ENCODE measurements at regions not wholly inside any gene's neighbourhood (a gene's known extent, or its start where the extent isn't known, plus 50 kb on each side); places are given as distances from the start of the nearest gene placed in this dataset.

DNA sequence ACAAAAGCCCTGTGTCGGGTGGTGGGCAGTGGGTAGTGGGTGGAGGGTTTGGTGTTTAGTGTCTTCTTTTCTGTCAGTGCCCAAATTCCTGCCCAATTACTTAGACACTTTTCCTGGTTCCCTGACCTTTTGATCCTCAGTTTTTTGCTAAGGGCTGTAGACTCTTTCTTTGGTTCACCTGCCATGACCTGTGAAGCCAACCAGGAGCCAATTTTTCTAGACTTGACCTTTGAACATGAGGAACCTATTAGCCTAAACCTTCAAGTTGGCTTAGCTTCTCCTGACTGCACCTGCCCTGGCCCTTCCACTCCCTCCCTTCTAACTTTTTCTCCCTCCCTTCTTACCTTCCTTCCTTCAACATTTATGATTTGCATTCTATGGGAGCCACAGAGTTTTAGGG lies 94.5 kb downstream of the MID1IP1 start:
- in situ Hi-C loops (cut with HindIII; ENCODE audit: low sequenced_read_pairs) = no loop called here
- TF ChIP-seq, protein P1, sequence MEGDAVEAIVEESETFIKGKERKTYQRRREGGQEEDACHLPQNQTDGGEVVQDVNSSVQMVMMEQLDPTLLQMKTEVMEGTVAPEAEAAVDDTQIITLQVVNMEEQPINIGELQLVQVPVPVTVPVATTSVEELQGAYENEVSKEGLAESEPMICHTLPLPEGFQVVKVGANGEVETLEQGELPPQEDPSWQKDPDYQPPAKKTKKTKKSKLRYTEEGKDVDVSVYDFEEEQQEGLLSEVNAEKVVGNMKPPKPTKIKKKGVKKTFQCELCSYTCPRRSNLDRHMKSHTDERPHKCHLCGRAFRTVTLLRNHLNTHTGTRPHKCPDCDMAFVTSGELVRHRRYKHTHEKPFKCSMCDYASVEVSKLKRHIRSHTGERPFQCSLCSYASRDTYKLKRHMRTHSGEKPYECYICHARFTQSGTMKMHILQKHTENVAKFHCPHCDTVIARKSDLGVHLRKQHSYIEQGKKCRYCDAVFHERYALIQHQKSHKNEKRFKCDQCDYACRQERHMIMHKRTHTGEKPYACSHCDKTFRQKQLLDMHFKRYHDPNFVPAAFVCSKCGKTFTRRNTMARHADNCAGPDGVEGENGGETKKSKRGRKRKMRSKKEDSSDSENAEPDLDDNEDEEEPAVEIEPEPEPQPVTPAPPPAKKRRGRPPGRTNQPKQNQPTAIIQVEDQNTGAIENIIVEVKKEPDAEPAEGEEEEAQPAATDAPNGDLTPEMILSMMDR (IDR thresholded peaks at IDR 0.05; ENCODE audit: low read depth, low read length, missing control alignments) = no peak
- no peak for DNase-seq (ENCODE audit: low read depth)
- H3K4me3 ChIP-seq (ENCODE audit: low read depth, low read length) = no peak overlapping the region

DNA sequence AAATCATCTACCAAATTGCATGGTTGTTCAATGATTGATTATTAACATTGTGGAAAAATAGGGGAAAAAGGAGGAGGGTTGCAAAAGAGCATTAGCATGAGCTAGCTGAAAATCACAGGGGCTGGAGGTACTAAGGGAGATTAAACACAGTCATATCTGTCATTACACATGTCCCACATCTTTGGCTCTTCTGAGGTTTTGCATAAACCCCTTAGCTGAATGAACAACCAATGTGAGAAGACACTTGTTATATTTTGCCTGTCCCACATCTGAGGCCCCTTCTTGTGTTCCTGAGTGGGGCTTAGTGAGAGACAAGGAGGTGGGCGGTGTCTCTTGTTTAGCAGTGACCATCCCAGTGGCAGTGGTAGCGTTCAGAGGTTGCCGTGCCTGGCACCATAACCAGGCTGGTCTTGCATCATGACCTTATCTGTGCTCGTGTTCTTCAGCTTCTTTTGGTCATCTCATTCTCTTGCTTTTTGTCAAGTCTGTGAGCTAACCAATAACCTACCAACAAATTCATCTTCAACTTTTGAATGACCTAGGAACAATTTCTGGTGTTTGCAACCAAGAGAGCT lies 95.6 kb downstream of the MID1IP1 start:
- in situ Hi-C loops (cut with HindIII; ENCODE audit: low sequenced_read_pairs) = no loop called here
- H3K4me3 ChIP-seq (ENCODE audit: low read depth, low read length) = no peak overlapping the region
- TF ChIP-seq, protein P1 (IDR thresholded peaks at IDR 0.05; ENCODE audit: low read depth, low read length, missing control alignments) = no peak
- DNase-seq (ENCODE audit: low read depth) = no peak

DNA sequence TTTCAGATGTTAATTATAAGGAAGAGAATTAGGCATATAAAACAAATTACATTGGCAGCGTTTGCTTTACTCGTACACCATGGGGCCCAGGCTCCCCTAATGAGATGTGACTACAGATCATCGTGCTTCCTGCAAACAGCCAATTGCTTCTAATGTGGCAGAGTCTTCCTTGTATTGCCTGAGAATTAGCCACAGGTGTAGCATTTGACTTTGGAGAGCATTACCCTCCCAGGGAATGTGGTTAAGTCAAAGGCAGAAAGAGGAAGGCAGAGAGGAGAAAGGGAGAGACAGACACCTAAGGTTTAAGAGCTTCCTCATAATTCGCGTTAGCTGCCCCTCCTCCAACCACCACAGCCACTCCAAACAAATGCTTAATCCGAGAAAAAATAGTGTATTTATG lies 97.0 kb downstream of the MID1IP1 start:
- in situ Hi-C loops (cut with HindIII; ENCODE audit: low sequenced_read_pairs) = no loop called here
- no peak overlapping the region for H3K4me3 ChIP-seq (ENCODE audit: low read depth, low read length)
- TF ChIP-seq, protein P1 (IDR thresholded peaks at IDR 0.05; ENCODE audit: low read depth, low read length, missing control alignments) = no peak
- DNase-seq (ENCODE audit: low read depth) = no peak

DNA sequence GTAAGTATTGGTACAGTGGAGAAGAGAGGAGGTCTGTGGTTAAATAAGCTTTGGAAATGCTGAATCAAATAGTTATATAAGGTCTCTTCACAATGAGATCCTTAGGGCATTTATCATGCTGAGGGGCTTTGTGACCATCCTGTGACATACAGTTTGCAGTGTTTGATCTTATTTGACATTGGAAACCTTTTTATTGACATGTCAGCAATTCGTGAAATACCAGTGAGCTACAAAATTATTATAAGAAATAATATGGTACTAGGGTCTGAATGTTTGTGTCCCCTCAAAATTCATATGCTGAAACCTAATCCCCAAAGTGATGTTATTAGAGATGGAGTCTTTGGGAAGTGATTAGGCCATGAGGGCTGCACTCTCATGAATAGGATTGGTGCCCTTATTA lies 98.4 kb downstream of the MID1IP1 start:
- TF ChIP-seq, protein P1 (IDR thresholded peaks at IDR 0.05; ENCODE audit: low read depth, low read length, missing control alignments) = no peak
- H3K4me3 ChIP-seq (ENCODE audit: low read depth, low read length) = no peak overlapping the region
- DNase-seq (ENCODE audit: low read depth) = no peak
- in situ Hi-C loops (cut with HindIII; ENCODE audit: low sequenced_read_pairs) = no loop called here

DNA sequence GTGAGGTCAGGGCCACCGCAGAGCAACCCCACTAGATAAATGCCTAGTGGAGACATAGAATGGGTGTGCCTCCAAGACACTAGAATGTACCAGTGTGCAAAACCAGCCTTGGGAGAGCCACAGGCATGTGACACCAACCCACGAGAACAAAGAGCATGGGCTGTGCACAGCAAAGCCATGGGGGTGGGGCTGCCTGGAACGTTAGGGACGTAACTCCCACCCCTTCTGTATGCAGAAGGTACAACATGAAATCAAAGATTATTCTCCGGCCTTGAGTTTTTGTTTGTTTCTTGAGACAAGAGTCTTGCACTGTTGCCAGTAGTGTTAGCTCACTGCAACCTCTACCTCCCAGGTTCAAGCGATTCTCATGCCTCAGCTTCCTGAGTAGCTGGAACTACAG lies 99.5 kb downstream of the MID1IP1 start:
- in situ Hi-C loops (cut with HindIII; ENCODE audit: low sequenced_read_pairs) = no loop called here
- TF ChIP-seq, protein P1 (IDR thresholded peaks at IDR 0.05; ENCODE audit: low read depth, low read length, missing control alignments) = no peak
- no peak overlapping the region for H3K4me3 ChIP-seq (ENCODE audit: low read depth, low read length)
- no peak for DNase-seq (ENCODE audit: low read depth)

DNA sequence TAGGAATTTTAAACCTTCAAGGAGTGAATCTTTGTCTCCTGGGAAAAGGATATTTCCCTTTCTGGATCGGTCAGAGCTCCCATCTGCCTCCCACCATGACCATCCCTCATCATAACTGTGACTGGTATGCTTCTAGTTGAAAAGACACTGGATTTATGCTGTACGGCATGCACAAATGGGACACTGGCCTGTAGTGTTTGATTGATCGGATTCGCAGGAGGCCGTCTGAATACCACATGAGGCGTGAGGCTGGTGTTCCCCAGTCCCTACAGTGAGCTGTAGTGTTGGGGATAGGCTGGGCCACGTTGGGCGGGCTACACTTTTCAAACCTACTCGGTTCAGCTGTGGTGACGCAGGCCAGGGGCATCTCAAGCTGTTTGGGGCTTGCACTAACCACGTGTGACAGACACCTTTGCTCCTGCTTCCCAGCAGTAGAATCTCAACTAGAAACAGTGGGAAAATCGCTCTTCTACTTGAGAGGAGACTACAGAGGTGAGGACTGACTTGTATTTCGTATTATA lies 101.8 kb downstream of the MID1IP1 start:
- DNase-seq (ENCODE audit: low read depth) = no peak
- in situ Hi-C loops (cut with HindIII; ENCODE audit: low sequenced_read_pairs) = no loop called here
- H3K4me3 ChIP-seq (ENCODE audit: low read depth, low read length) = no peak overlapping the region
- TF ChIP-seq, protein P1 (IDR thresholded peaks at IDR 0.05; ENCODE audit: low read depth, low read length, missing control alignments) = no peak
